Fibroblast of villous mesenchyme (primary cell): ENCODE measurements at regions not wholly inside any gene's neighbourhood (a gene's known extent, or its start where the extent isn't known, plus 50 kb on each side); places are given as distances from the start of the nearest gene placed in this dataset.

ENCODE experiments used
- DNase-seq: peaks from one replicate; pipeline ENCODE4 v3.0.0-alpha.2; 2010; ENCODE audit warnings: low read depth
- H3K4me3 ChIP-seq: 2 replicates; pipeline ENCODE4 v1.5.1; 2011; ENCODE audit warnings: low read depth, mild to moderate bottlenecking, low read length
- CTCF ChIP-seq: IDR thresholded peaks from 2 replicates; pipeline ENCODE4 v1.5.1; 2012; ENCODE audit warnings: low read depth, mild to moderate bottlenecking, low read length; ENCODE audit not compliant: insufficient read depth

- H3K4me3 ChIP-seq = no peak overlapping the region
- no peak for DNase-seq
- no peak for TF ChIP-seq CTCF
Measured at GRCh38 chr6:10154251-10154650, 260.6 kb downstream of the TFAP2A start.

GRCh38 chr6:10151144-10151915 lies 263.5 kb downstream of the TFAP2A start:
- DNase-seq = no peak
- H3K4me3 ChIP-seq = no peak overlapping the region
- TF ChIP-seq CTCF = no peak

GRCh38 chr6:10149603-10150002 lies 265.3 kb downstream of the TFAP2A start:
- no peak overlapping the region for H3K4me3 ChIP-seq
- no peak for TF ChIP-seq CTCF

GRCh38 chr6:10146715-10147451 lies 268.0 kb downstream of the TFAP2A start:
- peak; percentile 4 for DNase-seq
- H3K4me3 ChIP-seq = peak overlapping the region; percentile 27
- no peak for TF ChIP-seq CTCF

More at GRCh38 chr6:10149603-10150002, 265.3 kb downstream of the TFAP2A start:
- no peak for DNase-seq

GRCh38 chr6:10144772-10145171 lies 270.1 kb downstream of the TFAP2A start:
- TF ChIP-seq CTCF = no peak
- H3K4me3 ChIP-seq = no peak overlapping the region
- no peak for DNase-seq

- no peak for DNase-seq
- H3K4me3 ChIP-seq = no peak overlapping the region
- TF ChIP-seq CTCF = no peak
Measured at GRCh38 chr6:10141746-10142443, 273.0 kb downstream of the TFAP2A start.
